Panc1 (cell line): ENCODE measurements at regions not wholly inside any gene's neighbourhood (a gene's known extent, or its start where the extent isn't known, plus 50 kb on each side); places are given as distances from the start of the nearest gene placed in this dataset.

Experiments
- ATAC-seq: fragments of 200-7000 bp; cut with Tn5 transposase; 2 replicates; pipeline ENCODE4 v1.9.1; 2020; ENCODE audit warnings: mild to moderate bottlenecking, moderate library complexity
- BruUV-seq: library from RNA; stranded (reverse); fragments of 400-500 nt; replicated peaks from 2 replicates; lab custom pipeline; 2021; lab: Mats Ljungman, UMichigan
- CTCF ChIA-PET: fragments of 300-600 bp; sonication (Branson Sonifier 250); formaldehyde crosslinking; loops from one replicate; lab custom pipeline; 2022; ENCODE audit warnings: antibody characterized with exemption; lab: Charles Lee
- POLR2A ChIA-PET: fragments of 300-600 bp; sonication (Branson Sonifier 250); formaldehyde crosslinking; loops from one replicate; lab custom pipeline; 2022; ENCODE audit warnings: antibody characterized with exemption; lab: Charles Lee
- DNase-seq: peaks from one replicate; pipeline ENCODE4 v3.0.0-alpha.2; 2010; ENCODE audit warnings: low read depth, low spot score
- H3K27ac ChIP-seq: 2 replicates; pipeline ENCODE4 v1.5.1; 2011; ENCODE audit warnings: mild to moderate bottlenecking, low read length, inconsistent platforms
- H3K27me3 ChIP-seq: fragments of 200-500 bp; sonication (Bioruptor generic); 2 replicates; pipeline ENCODE4 v1.6.0; 2014; ENCODE audit warnings: low read length, inconsistent platforms; ENCODE audit not compliant: control insufficient read depth, insufficient read depth
- H3K36me3 ChIP-seq: fragments of 200-500 bp; sonication (Bioruptor generic); 2 replicates; pipeline ENCODE4 v1.5.1; 2014; ENCODE audit warnings: inconsistent platforms, mild to moderate bottlenecking, low read length, moderate library complexity; ENCODE audit not compliant: control insufficient read depth, insufficient read depth
- H3K4me1 ChIP-seq: 2 replicates; pipeline ENCODE4 v1.5.1; 2011; ENCODE audit warnings: inconsistent platforms, mild to moderate bottlenecking, low read length, moderate library complexity; ENCODE audit not compliant: control insufficient read depth, insufficient read depth
- H3K4me3 ChIP-seq, 2 experiments: 2 replicates each; pipeline ENCODE4 v1.5.1; 2011 to 2012; ENCODE audit warnings: low read depth in 2 of 2, low read length in 2 of 2, mild to moderate bottlenecking in 2 of 2, inconsistent platforms in 1 of 2, moderate library complexity in 1 of 2
- H3K9me3 ChIP-seq: fragments of 200-500 bp; sonication (Bioruptor generic); 2 replicates; pipeline ENCODE4 v1.5.1; 2014; ENCODE audit warnings: low read depth, mild to moderate bottlenecking, inconsistent platforms, low read length, moderate library complexity; ENCODE audit not compliant: control insufficient read depth, insufficient read depth
- POLR2AphosphoS5 ChIP-seq: IDR thresholded peaks from 2 replicates; pipeline ENCODE4 v1.6.1; 2012; ENCODE audit warnings: mild to moderate bottlenecking, low read depth, low read length, moderate library complexity
- SIN3A ChIP-seq: IDR thresholded peaks from 2 replicates; pipeline ENCODE4 v1.6.1; 2012; ENCODE audit warnings: low read depth, mild to moderate bottlenecking, low read length, moderate library complexity, borderline replicate concordance; ENCODE audit not compliant: insufficient read depth
- TCF7L2 ChIP-seq: IDR thresholded peaks from 2 replicates; pipeline ENCODE4 v1.6.1; 2011; ENCODE audit warnings: mild to moderate bottlenecking, low read depth, low read length, inconsistent platforms
- in situ Hi-C: cut with HindIII; loops from 2 replicates; pipeline ENCODE4 v1.10.0; 2016; ENCODE audit warnings: low sequenced_read_pairs, low pct_unique_long_range_greater_than_20kb
- intact Hi-C: fragments of 100-400 bp; cut with micrococcal nuclease; formaldehyde crosslinking; loops from one replicate; pipeline ENCODE4 v1.10.0; 2022; ENCODE audit not compliant: unreplicated experiment
- TF ChIP-seq, protein P1 (sequence below): fragments of 450-650 bp; IDR thresholded peaks from 2 replicates; pipeline ENCODE4 v1.5.1; 2017; ENCODE audit warnings: mild to moderate bottlenecking
- TF ChIP-seq, protein P2 (sequence below), 2 experiments: IDR thresholded peaks; 2 replicates each; pipeline ENCODE4 v1.6.1; 2011 to 2012; ENCODE audit warnings: low read depth in 2 of 2, control low read depth in 1 of 2, low read length in 1 of 2, mild to moderate bottlenecking in 1 of 2, moderate library complexity in 1 of 2; ENCODE audit not compliant: insufficient read depth in 1 of 2

GRCh38 chr10:124292911-124293615 is 125.7 kb downstream of the OAT start:
- ChIA-PET POLR2A (no interaction called here), CTCF (no interaction called here)
- no peaks in the 10 kb centered on the region for H3K36me3 ChIP-seq
- DNase-seq (no peak), ATAC-seq (no peak)
- intact Hi-C loops (no loop called here), in situ Hi-C loops (no loop called here)
- no TSS peak for BruUV-seq
- no peaks in the 10 kb centered on the region for H3K4me1 ChIP-seq
- H3K9me3 ChIP-seq: no peaks in the 10 kb centered on the region
- no peak overlapping the region for H3K27ac ChIP-seq
- no peak for TF ChIP-seq POLR2AphosphoS5
- no peak overlapping the region for H3K4me3 ChIP-seq
- H3K27me3 ChIP-seq: no peaks in the 10 kb centered on the region

GRCh38 chr10:124291001-124291701 is 127.6 kb downstream of the OAT start:
- Histone ChIP-seq H3K4me3 (no peak overlapping the region), H3K9me3 (no peaks in the 10 kb centered on the region), H3K4me1 (no peaks in the 10 kb centered on the region), H3K27me3 (no peaks in the 10 kb centered on the region), H3K27ac (no peak overlapping the region), H3K36me3 (no peaks in the 10 kb centered on the region)
- no peak for TF ChIP-seq SIN3A
- no peak for TF ChIP-seq TCF7L2
- TF ChIP-seq POLR2AphosphoS5: no peak
- TF ChIP-seq, protein P1, sequence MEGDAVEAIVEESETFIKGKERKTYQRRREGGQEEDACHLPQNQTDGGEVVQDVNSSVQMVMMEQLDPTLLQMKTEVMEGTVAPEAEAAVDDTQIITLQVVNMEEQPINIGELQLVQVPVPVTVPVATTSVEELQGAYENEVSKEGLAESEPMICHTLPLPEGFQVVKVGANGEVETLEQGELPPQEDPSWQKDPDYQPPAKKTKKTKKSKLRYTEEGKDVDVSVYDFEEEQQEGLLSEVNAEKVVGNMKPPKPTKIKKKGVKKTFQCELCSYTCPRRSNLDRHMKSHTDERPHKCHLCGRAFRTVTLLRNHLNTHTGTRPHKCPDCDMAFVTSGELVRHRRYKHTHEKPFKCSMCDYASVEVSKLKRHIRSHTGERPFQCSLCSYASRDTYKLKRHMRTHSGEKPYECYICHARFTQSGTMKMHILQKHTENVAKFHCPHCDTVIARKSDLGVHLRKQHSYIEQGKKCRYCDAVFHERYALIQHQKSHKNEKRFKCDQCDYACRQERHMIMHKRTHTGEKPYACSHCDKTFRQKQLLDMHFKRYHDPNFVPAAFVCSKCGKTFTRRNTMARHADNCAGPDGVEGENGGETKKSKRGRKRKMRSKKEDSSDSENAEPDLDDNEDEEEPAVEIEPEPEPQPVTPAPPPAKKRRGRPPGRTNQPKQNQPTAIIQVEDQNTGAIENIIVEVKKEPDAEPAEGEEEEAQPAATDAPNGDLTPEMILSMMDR: no peak
- TF ChIP-seq, protein P2, sequence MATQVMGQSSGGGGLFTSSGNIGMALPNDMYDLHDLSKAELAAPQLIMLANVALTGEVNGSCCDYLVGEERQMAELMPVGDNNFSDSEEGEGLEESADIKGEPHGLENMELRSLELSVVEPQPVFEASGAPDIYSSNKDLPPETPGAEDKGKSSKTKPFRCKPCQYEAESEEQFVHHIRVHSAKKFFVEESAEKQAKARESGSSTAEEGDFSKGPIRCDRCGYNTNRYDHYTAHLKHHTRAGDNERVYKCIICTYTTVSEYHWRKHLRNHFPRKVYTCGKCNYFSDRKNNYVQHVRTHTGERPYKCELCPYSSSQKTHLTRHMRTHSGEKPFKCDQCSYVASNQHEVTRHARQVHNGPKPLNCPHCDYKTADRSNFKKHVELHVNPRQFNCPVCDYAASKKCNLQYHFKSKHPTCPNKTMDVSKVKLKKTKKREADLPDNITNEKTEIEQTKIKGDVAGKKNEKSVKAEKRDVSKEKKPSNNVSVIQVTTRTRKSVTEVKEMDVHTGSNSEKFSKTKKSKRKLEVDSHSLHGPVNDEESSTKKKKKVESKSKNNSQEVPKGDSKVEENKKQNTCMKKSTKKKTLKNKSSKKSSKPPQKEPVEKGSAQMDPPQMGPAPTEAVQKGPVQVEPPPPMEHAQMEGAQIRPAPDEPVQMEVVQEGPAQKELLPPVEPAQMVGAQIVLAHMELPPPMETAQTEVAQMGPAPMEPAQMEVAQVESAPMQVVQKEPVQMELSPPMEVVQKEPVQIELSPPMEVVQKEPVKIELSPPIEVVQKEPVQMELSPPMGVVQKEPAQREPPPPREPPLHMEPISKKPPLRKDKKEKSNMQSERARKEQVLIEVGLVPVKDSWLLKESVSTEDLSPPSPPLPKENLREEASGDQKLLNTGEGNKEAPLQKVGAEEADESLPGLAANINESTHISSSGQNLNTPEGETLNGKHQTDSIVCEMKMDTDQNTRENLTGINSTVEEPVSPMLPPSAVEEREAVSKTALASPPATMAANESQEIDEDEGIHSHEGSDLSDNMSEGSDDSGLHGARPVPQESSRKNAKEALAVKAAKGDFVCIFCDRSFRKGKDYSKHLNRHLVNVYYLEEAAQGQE (IDR thresholded peaks at IDR 0.05; ENCODE audit: insufficient read depth in 1 of 2, low read depth in 2 of 2, low read length in 1 of 2): no peak
- POLR2A ChIA-PET: no interaction called here
- in situ Hi-C loops (no loop called here), intact Hi-C loops (no loop called here)
- CTCF ChIA-PET: interaction anchor here (1.1 kb wide), 1 partner anchor 98 kb away, joined by 5 read pairs; no protein-coding TSS in a partner anchor
- ATAC-seq: no peak
- no TSS peak for BruUV-seq
- no peak for DNase-seq
